ENCODE measurements at regions not wholly inside any gene's neighbourhood (a gene's known extent, or its start where the extent isn't known, plus 50 kb on each side); places are given as distances from the start of the nearest gene placed in this dataset.

GRCh38 chr3:110731148-110731547, 340.5 kb upstream of the NECTIN3 start:
- Mint-ChIP-seq H3K36me3 (ENCODE audit: insufficient read depth, unreplicated experiment) (no peaks in the 10 kb centered on the region), H3K4me1 (ENCODE audit: low read depth, unreplicated experiment) (peaks cover 32% of the 10 kb centered on the region), H3K27me3 (ENCODE audit: unreplicated experiment) (no peaks in the 10 kb centered on the region), H3K4me3 (ENCODE audit: low read depth, unreplicated experiment) (no peak overlapping the region), H3K9me3 (ENCODE audit: low read depth, unreplicated experiment) (no peaks in the 10 kb centered on the region), H3K27ac (ENCODE audit: unreplicated experiment) (no peak overlapping the region)
- TF ChIP-seq CTCF (IDR thresholded peaks at IDR 0.05; ENCODE audit: unreplicated experiment) = no peak
- no peak for DNase-seq
- CTCF ChIA-PET = interaction anchor here (0.7 kb wide), 1 partner anchor 40 kb away, joined by 3 read pairs; no protein-coding TSS in a partner anchor
- intact Hi-C loops (cut with micrococcal nuclease; ENCODE audit: unreplicated experiment) = no loop called here
- BruUV-seq (replicated peaks) = no TSS peak

- no peak overlapping the region for H3K4me3 Mint-ChIP-seq (ENCODE audit: low read depth, unreplicated experiment)
- no peak overlapping the region for H3K27ac Mint-ChIP-seq (ENCODE audit: unreplicated experiment)
- no TSS peak for BruUV-seq (replicated peaks)
- CTCF ChIA-PET = no interaction called here
- H3K36me3 Mint-ChIP-seq (ENCODE audit: insufficient read depth, unreplicated experiment) = no peaks in the 10 kb centered on the region
- TF ChIP-seq CTCF (IDR thresholded peaks at IDR 0.05; ENCODE audit: unreplicated experiment) = no peak
- intact Hi-C loops (cut with micrococcal nuclease; ENCODE audit: unreplicated experiment) = no loop called here
- H3K27me3 Mint-ChIP-seq (ENCODE audit: unreplicated experiment) = no peaks in the 10 kb centered on the region
- no peaks in the 10 kb centered on the region for H3K9me3 Mint-ChIP-seq (ENCODE audit: low read depth, unreplicated experiment)
- DNase-seq = no peak
- H3K4me1 Mint-ChIP-seq (ENCODE audit: low read depth, unreplicated experiment) = peaks cover 30% of the 10 kb centered on the region
Observed at GRCh38 chr3:110732420-110732819, 339.2 kb upstream of the NECTIN3 start.

GRCh38 chr3:110733045-110733444, 338.6 kb upstream of the NECTIN3 start:
- H3K4me1 Mint-ChIP-seq (ENCODE audit: low read depth, unreplicated experiment) = peaks cover 29% of the 10 kb centered on the region
- no peak overlapping the region for H3K4me3 Mint-ChIP-seq (ENCODE audit: low read depth, unreplicated experiment)
- intact Hi-C loops (cut with micrococcal nuclease; ENCODE audit: unreplicated experiment) = no loop called here
- DNase-seq = no peak
- no peaks in the 10 kb centered on the region for H3K9me3 Mint-ChIP-seq (ENCODE audit: low read depth, unreplicated experiment)
- H3K27me3 Mint-ChIP-seq (ENCODE audit: unreplicated experiment) = no peaks in the 10 kb centered on the region
- no peak overlapping the region for H3K27ac Mint-ChIP-seq (ENCODE audit: unreplicated experiment)
- CTCF ChIA-PET = no interaction called here
- TF ChIP-seq CTCF (IDR thresholded peaks at IDR 0.05; ENCODE audit: unreplicated experiment) = no peak
- no peaks in the 10 kb centered on the region for H3K36me3 Mint-ChIP-seq (ENCODE audit: insufficient read depth, unreplicated experiment)
- no TSS peak for BruUV-seq (replicated peaks)

- CTCF ChIA-PET = no interaction called here
- no TSS peak for BruUV-seq (replicated peaks)
- TF ChIP-seq CTCF (IDR thresholded peaks at IDR 0.05; ENCODE audit: unreplicated experiment) = no peak
- intact Hi-C loops (cut with micrococcal nuclease; ENCODE audit: unreplicated experiment) = no loop called here
- peaks cover 16% of the 10 kb centered on the region for H3K4me1 Mint-ChIP-seq (ENCODE audit: low read depth, unreplicated experiment)
- no peaks in the 10 kb centered on the region for H3K9me3 Mint-ChIP-seq (ENCODE audit: low read depth, unreplicated experiment)
- H3K27me3 Mint-ChIP-seq (ENCODE audit: unreplicated experiment) = no peaks in the 10 kb centered on the region
- no peaks in the 10 kb centered on the region for H3K36me3 Mint-ChIP-seq (ENCODE audit: insufficient read depth, unreplicated experiment)
- no peak overlapping the region for H3K4me3 Mint-ChIP-seq (ENCODE audit: low read depth, unreplicated experiment)
- no peak for DNase-seq
- no peak overlapping the region for H3K27ac Mint-ChIP-seq (ENCODE audit: unreplicated experiment)
Observed at GRCh38 chr3:110734524-110734923, 337.1 kb upstream of the NECTIN3 start.

All from Calu3 (cell line).